Activated CD4-positive, alpha-beta memory T cell treated with anti-CD3 and anti-CD28 coated beads, Interleukin-2, amount 10 ng/mL, durations not matched to agents 7 days and 5 days (primary cell): ENCODE measurements at regions not wholly inside any gene's neighbourhood (a gene's known extent, or its start where the extent isn't known, plus 50 kb on each side); places are given as distances from the start of the nearest gene placed in this dataset.

ENCODE experiments used
- CTCF ChIA-PET: fragments of 350-600 bp; sonication (Branson Sonifier 250); formaldehyde crosslinking; loops from one replicate; lab custom pipeline; 2021; ENCODE audit warnings: antibody characterized with exemption, inconsistent platforms; lab: Charles Lee
- POLR2A ChIA-PET: fragments of 350-600 bp; sonication (Branson Sonifier 250); formaldehyde crosslinking; loops from one replicate; lab custom pipeline; 2021; ENCODE audit warnings: antibody characterized with exemption; lab: Charles Lee
- DNase-seq: peaks from one replicate; pipeline ENCODE4 v3.0.0-alpha.2; 2020
- H3K27ac Mint-ChIP-seq: one replicate; pipeline ENCODE4 v1.8.0; 2021; ENCODE audit warnings: mild to moderate bottlenecking, mixed read lengths
- H3K27me3 Mint-ChIP-seq: one replicate; pipeline ENCODE4 v1.8.0; 2021; ENCODE audit warnings: mixed read lengths
- H3K36me3 Mint-ChIP-seq: one replicate; pipeline ENCODE4 v1.8.0; 2021; ENCODE audit warnings: low read depth, mixed read lengths
- H3K4me1 Mint-ChIP-seq: one replicate; pipeline ENCODE4 v1.8.0; 2021; ENCODE audit warnings: mixed read lengths
- H3K4me3 Mint-ChIP-seq: one replicate; pipeline ENCODE4 v1.8.0; 2021; ENCODE audit warnings: mild to moderate bottlenecking, mixed read lengths
- H3K9me3 Mint-ChIP-seq: one replicate; pipeline ENCODE4 v1.8.0; 2021; ENCODE audit warnings: mixed read lengths

DNA sequence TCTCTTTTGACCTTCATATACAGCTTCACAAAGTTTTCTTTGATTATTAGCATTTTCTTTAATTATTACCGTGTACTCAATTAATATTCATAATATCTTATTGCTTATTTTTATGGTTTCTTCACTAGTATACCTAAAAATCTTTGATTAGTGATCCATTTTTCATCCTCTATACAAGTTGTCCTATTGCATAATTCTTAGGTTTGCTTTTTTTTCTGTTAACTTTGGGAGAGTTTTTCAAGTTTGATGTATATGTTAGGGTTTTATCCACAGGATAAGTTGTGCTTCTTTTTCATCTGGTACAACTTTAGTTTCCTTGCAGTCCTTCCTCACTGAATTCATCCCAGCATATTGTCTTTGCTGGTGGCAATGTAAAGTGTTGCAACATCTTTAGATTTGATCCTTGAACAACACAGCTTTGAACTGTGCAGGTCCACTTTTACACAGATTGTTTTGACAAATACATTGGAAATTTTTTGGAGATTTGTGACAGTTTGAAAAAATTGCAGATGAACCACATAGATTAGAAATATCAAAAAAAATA, 88.6 kb upstream of the NAV3 start:
- H3K27ac Mint-ChIP-seq = no peak overlapping the region
- H3K4me1 Mint-ChIP-seq = no peaks in the 10 kb centered on the region

DNA sequence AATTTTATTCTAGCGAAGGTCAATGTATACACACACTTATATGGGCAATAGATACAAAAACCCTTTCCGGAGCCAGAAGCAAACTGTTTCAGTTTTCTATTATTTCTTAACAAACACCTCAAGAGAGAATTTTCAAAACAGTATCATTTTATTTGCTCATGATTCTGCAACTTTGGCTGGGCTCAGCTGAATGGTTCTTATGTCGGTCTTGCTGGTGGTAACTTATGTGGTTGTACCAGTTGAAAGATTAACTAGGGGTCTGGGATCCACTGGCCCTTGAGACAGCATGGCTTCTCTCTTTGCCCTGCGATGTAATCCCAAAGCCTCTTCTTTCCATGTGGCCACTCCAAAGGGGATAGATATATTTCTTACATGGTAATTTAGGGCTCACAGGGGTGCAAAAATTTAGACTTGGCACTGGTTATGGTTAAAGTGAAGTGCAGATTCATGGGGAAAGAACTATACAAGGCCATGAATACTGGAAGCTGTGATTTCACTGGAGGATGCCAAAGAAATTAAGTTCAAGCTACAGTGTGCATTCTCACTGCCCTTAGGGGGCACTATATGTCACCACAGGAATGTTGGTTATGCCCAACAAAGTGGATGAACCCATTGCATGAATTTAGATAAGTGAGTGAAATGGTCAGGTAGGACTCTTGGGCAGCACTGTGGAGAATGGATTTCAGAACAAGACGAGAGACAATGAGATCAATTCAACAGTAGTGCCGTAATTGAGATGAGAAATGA, 94.3 kb upstream of the NAV3 start:
- DNase-seq = no peak
- CTCF ChIA-PET = no interaction called here
- no peaks in the 10 kb centered on the region for H3K4me1 Mint-ChIP-seq
- POLR2A ChIA-PET = no interaction called here
- no peak overlapping the region for H3K4me3 Mint-ChIP-seq
- H3K27ac Mint-ChIP-seq = no peak overlapping the region
- H3K27me3 Mint-ChIP-seq = no peaks in the 10 kb centered on the region
- H3K36me3 Mint-ChIP-seq = no peaks in the 10 kb centered on the region
- peaks cover 7% of the 10 kb centered on the region for H3K9me3 Mint-ChIP-seq

More for the DNA sequence above, 88.6 kb upstream of the NAV3 start:
- Mint-ChIP-seq H3K4me3 (no peak overlapping the region), H3K9me3 (peaks cover 7% of the 10 kb centered on the region), H3K27me3 (no peaks in the 10 kb centered on the region), H3K36me3 (no peaks in the 10 kb centered on the region)
- ChIA-PET POLR2A (no interaction called here), CTCF (no interaction called here)
- no peak for DNase-seq

DNA sequence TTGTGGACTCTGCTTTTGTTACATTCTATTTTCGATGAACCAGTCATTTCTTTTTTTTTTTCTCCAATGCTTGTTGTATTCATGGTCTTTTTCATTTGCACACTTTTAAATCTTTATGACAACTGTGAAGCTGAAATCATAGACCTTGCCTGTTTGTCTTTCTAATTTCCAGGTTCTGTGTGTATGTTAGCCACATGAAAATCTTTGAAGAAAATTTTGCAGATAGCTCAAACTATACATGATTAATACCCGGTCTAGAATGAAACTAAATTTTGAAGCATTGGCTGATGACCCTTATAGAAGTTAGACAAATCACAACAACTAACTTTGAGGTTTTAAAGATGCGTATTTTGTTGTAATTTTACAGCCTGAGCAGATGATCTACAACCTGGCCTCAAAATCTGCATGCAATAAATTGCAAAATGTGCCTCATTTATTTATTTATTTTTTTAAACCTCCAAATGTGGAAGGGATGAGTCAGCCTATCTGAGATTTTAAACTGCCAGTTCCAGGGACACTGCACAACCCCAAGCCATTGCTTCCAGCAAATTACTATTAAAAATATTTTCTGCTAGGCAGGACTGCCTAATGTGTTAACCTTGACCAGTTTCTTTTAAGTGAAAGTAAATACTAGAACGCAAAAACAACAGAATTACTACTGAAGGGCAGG, 96.3 kb upstream of the NAV3 start:
- no peaks in the 10 kb centered on the region for H3K4me1 Mint-ChIP-seq
- DNase-seq = no peak
- no peak overlapping the region for H3K4me3 Mint-ChIP-seq
- no peak overlapping the region for H3K27ac Mint-ChIP-seq
- H3K27me3 Mint-ChIP-seq = no peaks in the 10 kb centered on the region
- CTCF ChIA-PET = no interaction called here
- POLR2A ChIA-PET = no interaction called here
- no peaks in the 10 kb centered on the region for H3K36me3 Mint-ChIP-seq
- H3K9me3 Mint-ChIP-seq = peaks cover 7% of the 10 kb centered on the region

DNA sequence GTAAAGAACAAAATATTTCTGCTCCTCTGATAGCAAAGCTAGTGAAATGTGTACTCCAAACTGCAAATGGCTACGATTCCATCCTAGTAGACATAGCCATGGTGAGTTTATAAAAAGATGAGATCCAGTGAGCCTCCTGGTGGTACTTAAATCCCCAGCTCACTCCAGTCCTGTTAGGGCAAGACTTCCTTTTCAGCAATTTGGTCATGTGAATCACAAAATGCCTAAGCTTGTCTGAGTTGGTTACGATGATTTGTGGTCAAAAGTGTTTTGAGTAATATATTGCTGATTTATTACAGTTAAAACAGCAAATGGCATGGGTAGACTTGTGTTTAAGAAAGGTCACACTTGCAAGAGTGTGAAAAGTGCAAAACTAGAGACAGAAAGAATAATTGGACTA, 102.7 kb upstream of the NAV3 start:
- CTCF ChIA-PET = no interaction called here
- POLR2A ChIA-PET = no interaction called here
- no peaks in the 10 kb centered on the region for H3K27me3 Mint-ChIP-seq
- no peaks in the 10 kb centered on the region for H3K4me1 Mint-ChIP-seq
- peaks cover 2% of the 10 kb centered on the region for H3K9me3 Mint-ChIP-seq
- DNase-seq = no peak
- H3K36me3 Mint-ChIP-seq = no peaks in the 10 kb centered on the region
- no peak overlapping the region for H3K27ac Mint-ChIP-seq
- no peak overlapping the region for H3K4me3 Mint-ChIP-seq

DNA sequence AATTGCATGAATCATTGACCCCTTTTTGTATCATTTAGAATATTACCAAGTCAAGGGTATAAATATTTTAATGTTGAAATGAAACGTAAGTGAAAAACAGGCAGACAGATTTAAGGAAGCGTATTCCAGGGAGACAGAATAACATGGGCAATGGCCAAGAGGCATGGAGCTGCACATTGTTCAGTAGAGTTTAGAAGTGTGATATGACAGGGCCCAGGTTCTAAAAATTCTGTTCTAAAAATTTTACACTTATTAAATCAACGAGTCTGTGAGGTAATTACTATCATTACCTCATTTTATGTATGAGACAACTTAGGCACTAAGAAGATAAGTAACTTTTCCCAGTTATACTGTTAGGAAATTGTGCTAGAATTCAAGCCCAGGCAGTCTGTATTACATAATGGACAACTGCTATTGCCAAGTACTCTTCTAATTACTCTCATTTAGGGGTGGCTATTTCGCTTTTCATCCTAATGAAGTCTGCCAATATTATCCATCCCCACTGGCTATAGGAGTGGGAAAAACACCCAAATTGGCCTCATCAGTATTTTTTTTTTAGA, 103.2 kb upstream of the NAV3 start:
- no peak for DNase-seq
- POLR2A ChIA-PET = no interaction called here
- H3K36me3 Mint-ChIP-seq = no peaks in the 10 kb centered on the region
- H3K4me1 Mint-ChIP-seq = no peaks in the 10 kb centered on the region
- peaks cover 2% of the 10 kb centered on the region for H3K9me3 Mint-ChIP-seq
- no peak overlapping the region for H3K4me3 Mint-ChIP-seq
- CTCF ChIA-PET = no interaction called here
- H3K27ac Mint-ChIP-seq = no peak overlapping the region
- H3K27me3 Mint-ChIP-seq = no peaks in the 10 kb centered on the region

DNA sequence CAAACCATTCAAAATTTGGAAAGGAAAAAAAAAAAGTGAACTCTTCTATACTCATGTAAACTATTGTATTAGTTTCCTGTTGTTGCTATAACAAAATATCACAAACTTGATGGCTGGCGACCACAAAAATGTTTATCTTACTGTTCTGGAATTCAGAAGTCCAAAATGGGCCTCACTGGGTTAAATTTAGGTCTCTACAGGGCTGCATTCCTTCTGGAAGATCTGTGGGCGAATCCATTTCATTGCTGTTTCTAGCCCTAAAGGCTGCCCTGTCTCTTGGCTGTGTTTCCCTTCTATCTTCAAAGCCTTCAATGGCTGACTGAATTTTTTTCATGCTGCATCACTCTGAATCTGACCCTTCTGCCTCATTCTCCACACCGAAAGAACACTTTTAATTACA, 105.1 kb upstream of the NAV3 start:
- Mint-ChIP-seq H3K36me3 (no peaks in the 10 kb centered on the region), H3K4me1 (no peaks in the 10 kb centered on the region), H3K27me3 (no peaks in the 10 kb centered on the region), H3K27ac (no peak overlapping the region), H3K9me3 (peaks cover 2% of the 10 kb centered on the region), H3K4me3 (no peak overlapping the region)
- no peak for DNase-seq
- ChIA-PET CTCF (no interaction called here), POLR2A (no interaction called here)

DNA sequence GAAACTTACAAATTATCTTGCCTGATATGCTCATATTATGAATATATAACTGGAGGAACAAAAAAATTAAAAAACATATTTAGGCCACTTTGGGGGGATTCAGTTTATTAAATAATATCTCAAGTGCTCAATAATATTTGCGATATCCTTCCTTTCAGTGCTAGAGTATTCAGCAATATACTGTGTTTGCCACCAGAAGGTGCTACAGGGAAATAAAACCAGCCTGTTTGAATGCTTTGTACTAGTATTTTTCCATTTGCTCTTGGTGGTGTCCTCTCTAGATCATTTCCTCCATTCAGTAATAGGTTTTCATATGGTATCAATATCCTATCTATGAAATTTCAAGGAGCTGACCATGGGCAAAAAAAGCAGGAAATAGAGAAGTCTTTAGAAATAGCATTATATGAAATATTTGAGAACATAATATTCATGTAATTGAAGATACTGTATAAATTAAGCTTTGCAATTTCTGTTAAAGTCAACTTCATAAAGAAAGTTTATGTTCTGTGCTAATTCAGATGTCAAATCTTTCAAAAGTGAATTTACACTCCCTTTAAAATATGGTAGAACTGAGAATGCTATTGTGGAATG, 106.2 kb upstream of the NAV3 start:
- Mint-ChIP-seq H3K27ac (no peak overlapping the region), H3K27me3 (no peaks in the 10 kb centered on the region), H3K36me3 (no peaks in the 10 kb centered on the region), H3K4me3 (no peak overlapping the region), H3K4me1 (no peaks in the 10 kb centered on the region), H3K9me3 (peaks cover 2% of the 10 kb centered on the region)
- ChIA-PET POLR2A (no interaction called here), CTCF (no interaction called here)
- no peak for DNase-seq

DNA sequence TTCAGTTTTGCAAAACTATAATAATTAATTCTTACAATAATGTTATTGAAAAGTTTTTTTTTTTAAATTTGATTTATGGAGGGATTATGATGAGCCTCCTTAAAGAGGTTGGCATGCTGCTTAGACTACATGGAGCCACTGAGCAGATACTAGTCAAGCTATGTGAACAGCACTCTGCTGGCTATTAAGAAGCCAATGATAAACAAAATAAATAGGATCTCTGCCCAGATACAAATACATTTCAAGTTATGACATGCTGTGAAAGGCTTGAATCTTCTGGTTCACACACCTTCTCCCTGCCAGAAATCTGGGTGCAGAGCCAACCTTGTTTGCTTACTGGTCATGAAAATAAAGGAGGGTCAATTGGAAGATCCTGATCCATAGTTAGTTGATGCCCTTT, 107.4 kb upstream of the NAV3 start:
- Mint-ChIP-seq H3K36me3 (no peaks in the 10 kb centered on the region), H3K4me1 (no peaks in the 10 kb centered on the region), H3K27me3 (no peaks in the 10 kb centered on the region), H3K27ac (no peak overlapping the region), H3K9me3 (peaks cover 2% of the 10 kb centered on the region), H3K4me3 (no peak overlapping the region)
- ChIA-PET POLR2A (no interaction called here), CTCF (no interaction called here)
- no peak for DNase-seq

DNA sequence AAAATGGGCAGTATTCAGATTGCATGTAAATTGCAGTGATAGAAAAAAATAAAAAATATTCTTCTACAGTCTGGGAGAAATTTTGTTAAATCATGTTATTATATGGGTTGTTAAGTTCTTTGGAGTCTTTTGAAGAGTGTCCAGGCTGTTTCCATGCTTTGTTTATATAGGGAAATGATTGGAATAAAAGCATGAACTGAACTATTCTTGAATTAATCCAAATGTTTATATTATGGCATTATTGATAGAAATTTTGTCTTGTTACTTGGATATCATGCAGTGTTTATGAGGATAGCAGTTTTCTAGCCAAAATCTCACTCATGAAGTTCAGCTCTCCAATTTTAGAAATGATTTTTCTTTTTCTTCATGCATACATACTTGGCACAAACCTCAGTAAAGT, 108.2 kb upstream of the NAV3 start:
- CTCF ChIA-PET = no interaction called here
- POLR2A ChIA-PET = no interaction called here
- Mint-ChIP-seq H3K27ac (no peak overlapping the region), H3K9me3 (peaks cover 2% of the 10 kb centered on the region), H3K4me3 (no peak overlapping the region), H3K4me1 (no peaks in the 10 kb centered on the region), H3K36me3 (no peaks in the 10 kb centered on the region), H3K27me3 (no peaks in the 10 kb centered on the region)
- no peak for DNase-seq

DNA sequence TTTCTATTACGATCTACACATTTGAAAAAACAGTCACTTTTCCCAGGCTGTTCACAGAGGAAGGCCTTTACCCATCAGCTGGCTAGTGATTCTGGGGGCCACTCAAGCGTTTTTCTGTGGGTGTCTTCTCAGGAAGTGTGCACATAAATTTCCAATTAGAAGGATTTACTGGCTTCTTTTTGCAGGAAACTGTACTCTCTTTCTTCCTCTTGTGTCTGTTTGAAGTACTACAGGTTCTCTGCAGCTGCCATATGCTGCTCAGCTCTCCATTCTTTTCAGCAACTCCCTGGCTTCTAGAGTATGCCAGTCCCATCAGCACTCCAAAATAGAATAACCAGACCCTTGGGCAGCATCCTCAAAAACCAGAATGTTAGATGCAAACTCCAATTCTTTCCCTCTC, 110.4 kb upstream of the NAV3 start:
- DNase-seq = no peak
- no peaks in the 10 kb centered on the region for H3K36me3 Mint-ChIP-seq
- ChIA-PET CTCF (no interaction called here), POLR2A (no interaction called here)
- no peak overlapping the region for H3K27ac Mint-ChIP-seq
- no peaks in the 10 kb centered on the region for H3K4me1 Mint-ChIP-seq
- no peak overlapping the region for H3K4me3 Mint-ChIP-seq
- no peaks in the 10 kb centered on the region for H3K9me3 Mint-ChIP-seq
- H3K27me3 Mint-ChIP-seq = no peaks in the 10 kb centered on the region

DNA sequence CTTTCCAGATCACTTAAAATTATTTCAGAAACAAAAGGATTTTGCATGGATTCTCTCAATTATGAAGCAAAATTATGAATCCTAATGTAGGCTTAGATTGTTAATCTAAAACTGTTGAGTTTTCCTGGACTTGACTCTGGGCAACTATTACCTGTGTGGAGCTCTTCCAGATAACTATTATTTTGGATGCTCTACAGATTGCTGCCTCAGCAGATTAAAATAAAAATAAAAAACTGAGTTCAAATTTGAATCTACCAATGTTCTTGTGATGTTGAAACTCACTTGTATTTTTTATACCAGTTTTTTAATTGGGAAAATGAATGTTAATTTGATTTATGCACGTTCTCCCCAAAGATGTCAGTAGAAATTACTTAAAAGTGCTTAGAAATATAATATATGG, 120.5 kb upstream of the NAV3 start:
- POLR2A ChIA-PET = no interaction called here
- CTCF ChIA-PET = no interaction called here
- DNase-seq = no peak
- no peak overlapping the region for H3K27ac Mint-ChIP-seq
- no peaks in the 10 kb centered on the region for H3K4me1 Mint-ChIP-seq
- no peak overlapping the region for H3K4me3 Mint-ChIP-seq
- peaks cover 3% of the 10 kb centered on the region for H3K9me3 Mint-ChIP-seq
- H3K27me3 Mint-ChIP-seq = no peaks in the 10 kb centered on the region
- no peaks in the 10 kb centered on the region for H3K36me3 Mint-ChIP-seq

DNA sequence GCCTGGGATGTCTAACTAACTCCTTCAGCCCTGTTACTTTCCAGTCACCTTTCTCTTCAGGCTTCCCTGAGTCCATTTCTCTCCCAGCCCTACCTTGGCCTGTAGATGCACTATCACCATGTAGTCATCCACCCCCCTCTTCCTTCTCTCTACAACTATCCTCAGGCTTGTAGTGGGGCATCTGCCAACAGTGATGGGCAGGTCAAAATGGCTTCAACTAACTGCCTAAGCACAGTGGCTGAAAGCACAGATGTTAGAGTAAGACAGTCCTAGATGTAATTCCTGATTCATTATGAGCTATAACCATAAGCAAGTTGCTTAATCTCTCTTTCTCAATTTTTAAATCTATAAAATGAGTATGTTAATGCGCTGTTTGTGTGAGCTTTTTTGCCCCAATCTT, 133.6 kb upstream of the NAV3 start:
- ChIA-PET POLR2A (no interaction called here), CTCF (no interaction called here)
- Mint-ChIP-seq H3K9me3 (no peaks in the 10 kb centered on the region), H3K27ac (no peak overlapping the region), H3K4me3 (no peak overlapping the region), H3K4me1 (no peaks in the 10 kb centered on the region), H3K36me3 (no peaks in the 10 kb centered on the region), H3K27me3 (no peaks in the 10 kb centered on the region)
- DNase-seq = no peak

DNA sequence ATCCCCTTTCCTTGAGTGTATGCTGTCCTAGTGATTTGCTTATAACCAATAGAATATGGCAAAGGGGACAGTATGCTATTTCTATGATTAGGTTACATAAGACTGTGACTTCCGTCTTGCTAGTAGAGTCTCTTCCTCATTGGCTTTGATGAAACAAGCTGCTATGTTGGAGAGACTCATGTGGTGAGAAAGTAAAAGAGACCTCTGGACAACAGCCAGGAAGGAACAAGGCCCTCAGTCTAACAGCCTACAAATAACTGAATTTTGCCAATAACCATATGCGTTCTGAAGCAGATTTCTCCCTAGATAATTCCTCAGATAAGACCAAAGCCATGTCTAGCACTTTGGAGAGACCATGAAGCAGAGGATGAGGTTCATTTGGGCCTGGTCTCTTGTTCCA, 134.5 kb upstream of the NAV3 start:
- no peak overlapping the region for H3K4me3 Mint-ChIP-seq
- H3K9me3 Mint-ChIP-seq = no peaks in the 10 kb centered on the region
- DNase-seq = no peak
- no peak overlapping the region for H3K27ac Mint-ChIP-seq
- CTCF ChIA-PET = no interaction called here
- H3K27me3 Mint-ChIP-seq = no peaks in the 10 kb centered on the region
- no peaks in the 10 kb centered on the region for H3K36me3 Mint-ChIP-seq
- no peaks in the 10 kb centered on the region for H3K4me1 Mint-ChIP-seq
- POLR2A ChIA-PET = no interaction called here
